ENCODE measurements at regions not wholly inside any gene's neighbourhood (a gene's known extent, or its start where the extent isn't known, plus 50 kb on each side); places are given as distances from the start of the nearest gene placed in this dataset.

- no peak for DNase-seq (ENCODE audit: low read depth)
- no peak for TF ChIP-seq CTCF (IDR thresholded peaks at IDR 0.05; ENCODE audit: insufficient read depth, low read length)
- H3K4me3 ChIP-seq (ENCODE audit: low read depth, low read length) = no peak overlapping the region
These were observed 267.3 kb upstream of the GATB start for GRCh38 chr4:152028131-152028530.

GRCh38 chr4:152024881-152025280, 264.1 kb upstream of the GATB start:
- no peak for DNase-seq (ENCODE audit: low read depth)
- no peak for TF ChIP-seq CTCF (IDR thresholded peaks at IDR 0.05; ENCODE audit: insufficient read depth, low read length)
- H3K4me3 ChIP-seq (ENCODE audit: low read depth, low read length) = no peak overlapping the region

- no peak overlapping the region for H3K4me3 ChIP-seq (ENCODE audit: low read depth, low read length)
- TF ChIP-seq CTCF (IDR thresholded peaks at IDR 0.05; ENCODE audit: insufficient read depth, low read length) = no peak
- DNase-seq (ENCODE audit: low read depth) = no peak
These were observed 262.9 kb upstream of the GATB start for GRCh38 chr4:152023674-152024073.

GRCh38 chr4:152022543-152022942, 261.7 kb upstream of the GATB start:
- H3K4me3 ChIP-seq (ENCODE audit: low read depth, low read length) = no peak overlapping the region
- no peak for DNase-seq (ENCODE audit: low read depth)
- TF ChIP-seq CTCF (IDR thresholded peaks at IDR 0.05; ENCODE audit: insufficient read depth, low read length) = no peak

GRCh38 chr4:152021788-152022438, 261.1 kb upstream of the GATB start:
- H3K4me3 ChIP-seq (ENCODE audit: low read depth, low read length) = no peak overlapping the region
- TF ChIP-seq CTCF (IDR thresholded peaks at IDR 0.05; ENCODE audit: insufficient read depth, low read length) = no peak
- DNase-seq (ENCODE audit: low read depth) = no peak

- H3K4me3 ChIP-seq (ENCODE audit: low read depth, low read length) = no peak overlapping the region
- DNase-seq (ENCODE audit: low read depth) = no peak
- no peak for TF ChIP-seq CTCF (IDR thresholded peaks at IDR 0.05; ENCODE audit: insufficient read depth, low read length)
These were observed 259.3 kb upstream of the GATB start for GRCh38 chr4:152020073-152020472.

GRCh38 chr4:152016303-152016620, 255.5 kb upstream of the GATB start:
- TF ChIP-seq CTCF (IDR thresholded peaks at IDR 0.05; ENCODE audit: insufficient read depth, low read length) = no peak
- no peak for DNase-seq (ENCODE audit: low read depth)
- no peak overlapping the region for H3K4me3 ChIP-seq (ENCODE audit: low read depth, low read length)
